ENCODE measurements at regions not wholly inside any gene's neighbourhood (a gene's known extent, or its start where the extent isn't known, plus 50 kb on each side); places are given as distances from the start of the nearest gene placed in this dataset.
"Not testable (repeated sequence)": the region's sequence is repeated elsewhere in the genome, so short reads cannot be mapped to it uniquely, and the experiment has no call there.

DNA sequence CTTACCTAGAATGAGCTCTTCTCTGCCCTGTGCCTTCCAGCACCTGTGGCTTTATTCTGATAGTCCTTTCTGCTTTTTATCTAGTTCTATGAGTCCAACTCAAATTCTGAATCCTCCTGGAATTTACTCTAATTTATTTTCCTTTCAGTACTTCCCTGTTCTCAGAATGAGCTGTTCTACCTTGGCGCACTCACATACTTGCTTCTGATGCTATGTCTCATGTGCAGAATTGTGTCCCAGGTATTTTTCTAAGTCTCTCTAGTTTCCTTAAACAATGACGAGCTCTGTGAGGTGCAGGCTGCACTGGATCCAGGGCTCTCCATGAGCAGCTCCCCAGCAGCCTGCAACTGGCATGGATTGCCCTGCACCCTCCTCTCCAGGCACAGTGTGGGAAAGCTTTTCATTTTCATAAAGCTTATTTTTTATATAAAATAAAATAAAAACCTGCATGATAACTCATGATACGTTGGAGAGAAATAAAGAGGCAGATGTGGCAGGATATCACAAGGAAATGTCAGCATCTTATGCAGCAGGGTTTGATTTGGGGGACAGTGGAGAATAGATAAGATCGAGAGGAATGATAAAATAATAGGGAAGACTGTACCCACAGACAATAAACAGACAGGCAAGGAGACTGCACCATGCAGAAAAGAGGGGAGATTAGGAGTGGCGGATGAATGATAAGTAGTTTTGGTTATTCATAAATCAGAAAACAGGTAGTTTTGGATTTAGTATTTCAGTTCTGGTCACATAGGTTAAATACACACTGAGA, 258.2 kb upstream of the POM121L12 start:
- no peak for DNase-seq

DNA sequence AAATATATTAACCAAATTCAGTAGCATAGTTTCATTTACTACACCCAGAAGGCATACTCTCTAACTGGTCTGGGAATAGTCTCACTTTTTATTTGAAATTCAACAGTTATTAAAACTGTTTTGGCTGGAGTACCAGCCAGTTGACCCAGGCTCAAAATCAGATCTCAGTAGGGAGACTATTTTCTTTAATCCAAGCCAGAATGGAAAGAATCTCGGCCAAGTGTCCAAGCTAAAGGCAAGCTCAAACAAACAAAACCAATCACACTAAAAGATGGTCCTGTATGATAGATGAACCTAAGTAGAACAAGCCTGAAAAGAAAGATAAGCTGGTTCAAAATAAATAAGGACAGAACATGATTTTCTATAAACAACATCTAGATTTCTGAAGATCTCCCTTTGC, 259.6 kb upstream of the POM121L12 start:
- no peak for DNase-seq

DNA sequence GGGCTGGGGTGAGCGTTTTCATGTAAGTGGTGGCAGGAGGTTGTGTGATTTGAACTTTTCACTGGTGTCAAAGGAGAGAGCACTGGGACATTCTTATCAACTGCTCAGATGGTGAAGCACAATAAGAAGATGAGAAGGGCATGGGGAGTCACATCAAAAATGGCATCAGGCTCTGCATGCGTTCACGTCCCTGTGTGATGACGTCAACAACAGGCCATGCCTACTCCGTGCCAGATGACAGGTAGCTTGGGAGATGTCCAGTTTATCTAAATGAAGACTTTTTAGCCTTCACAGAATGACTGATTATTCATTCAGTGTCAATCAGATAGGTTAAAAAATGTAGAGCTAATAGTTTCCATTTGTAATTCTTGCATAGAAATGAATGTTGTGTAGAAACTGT, 264.3 kb upstream of the POM121L12 start:
- DNase-seq, result no peak

DNA sequence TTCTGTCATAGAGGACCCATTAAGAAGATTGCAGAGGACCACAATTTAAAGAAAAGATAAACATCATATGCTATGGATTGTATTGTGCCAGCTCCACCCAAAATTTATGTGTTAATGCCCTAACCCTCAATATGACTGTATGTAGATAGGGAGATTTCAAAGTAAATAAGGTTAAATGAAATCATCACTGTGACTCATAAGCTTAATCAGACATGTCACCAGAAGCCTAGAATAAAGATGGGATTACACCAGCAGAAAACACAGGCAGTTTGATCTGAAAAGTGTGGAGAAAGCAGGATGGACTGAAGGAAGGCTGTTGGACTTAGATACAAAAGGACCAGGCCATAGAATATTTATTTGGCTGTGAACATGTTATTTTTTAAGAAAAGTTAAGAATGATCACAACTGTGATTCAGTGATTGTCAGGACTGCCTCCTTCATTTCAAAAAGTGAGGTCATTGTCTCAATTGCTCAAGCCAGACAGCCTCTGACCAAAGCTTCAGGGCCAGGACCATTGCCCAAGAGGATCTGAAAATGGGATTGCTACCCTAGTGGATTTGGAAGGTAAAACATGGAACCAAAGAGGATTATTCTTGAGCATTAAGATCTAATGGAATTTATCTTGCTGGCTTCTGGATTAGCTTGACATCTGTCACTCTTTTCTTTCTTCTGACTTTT, 270.8 kb upstream of the POM121L12 start:
- no peak for DNase-seq

DNA sequence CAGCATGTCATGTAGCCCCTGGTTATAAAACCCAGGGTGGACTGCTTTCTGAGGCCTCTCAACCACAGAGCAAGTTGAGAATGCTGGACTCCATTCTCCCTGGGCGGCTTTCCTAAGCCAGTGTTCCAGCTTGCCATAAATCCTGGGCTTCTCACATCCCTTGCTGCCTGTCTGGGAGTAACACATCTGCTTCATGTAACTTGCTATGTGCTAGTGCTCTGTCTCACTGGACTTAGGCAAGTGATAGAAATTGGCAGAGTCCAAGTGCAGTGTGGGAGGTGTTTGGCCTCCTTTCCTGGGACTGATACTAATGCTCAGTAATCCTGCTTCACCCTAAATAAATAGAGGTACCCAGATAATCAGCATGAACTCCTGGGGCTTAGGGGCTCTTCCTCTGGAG, 277.1 kb upstream of the POM121L12 start:
- no peak for DNase-seq

DNA sequence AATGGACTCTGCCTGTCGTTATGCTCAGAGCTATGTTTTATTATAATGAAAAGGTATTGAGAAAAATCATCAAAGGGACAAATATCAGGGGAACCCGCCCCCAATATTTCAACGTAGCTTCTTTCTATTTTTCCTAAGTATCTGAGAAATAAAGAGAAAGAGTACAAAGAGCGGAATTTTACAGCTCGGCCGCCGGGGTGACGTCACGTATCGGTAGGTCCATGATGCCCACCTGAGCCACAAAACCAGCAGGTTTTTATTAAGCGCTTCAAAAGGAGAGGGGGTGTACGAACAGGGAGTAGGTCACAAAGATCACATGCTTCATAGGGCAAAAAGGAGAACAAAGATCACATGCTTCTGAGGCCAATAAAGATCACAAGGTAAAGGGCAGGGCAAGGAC, 281.6 kb upstream of the POM121L12 start:
- DNase-seq, result no peak

DNA sequence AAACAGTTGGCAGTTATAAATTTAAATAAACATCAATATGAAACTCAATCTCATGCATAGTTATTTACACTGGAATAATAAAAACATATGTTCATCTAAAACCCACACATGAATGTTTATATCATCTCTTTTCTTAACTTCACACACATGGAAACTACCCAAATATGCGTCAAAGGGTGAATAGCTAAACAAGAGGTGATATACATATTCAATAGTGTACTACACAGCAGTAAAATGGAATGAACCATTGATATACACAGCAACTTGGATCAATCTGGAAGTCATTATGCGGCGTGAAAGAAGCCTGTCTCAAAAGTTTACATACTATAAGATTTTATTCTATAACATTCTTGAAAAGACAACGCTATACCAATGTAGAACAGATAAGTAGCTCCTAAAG, 282.5 kb upstream of the POM121L12 start:
- DNase-seq, result no peak

DNA sequence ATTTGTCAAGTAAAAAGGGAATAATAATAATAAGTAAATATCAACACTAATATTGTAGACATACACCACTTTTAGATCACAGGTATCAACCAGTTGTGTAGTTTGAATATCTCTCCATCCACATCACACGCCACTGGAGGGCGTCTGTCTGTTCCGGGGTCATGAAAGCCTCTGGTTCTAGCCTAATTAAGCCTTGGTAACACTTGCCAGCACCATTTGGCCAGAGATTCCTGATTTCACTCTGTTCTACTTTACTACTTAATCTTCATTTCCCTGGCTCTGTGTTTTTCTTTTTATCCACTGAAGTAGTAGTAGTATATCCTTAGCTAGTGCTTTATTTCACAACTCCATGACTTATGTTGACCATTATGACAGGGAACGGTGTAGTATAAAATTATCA, 285.6 kb upstream of the POM121L12 start:
- DNase-seq, result no peak

DNA sequence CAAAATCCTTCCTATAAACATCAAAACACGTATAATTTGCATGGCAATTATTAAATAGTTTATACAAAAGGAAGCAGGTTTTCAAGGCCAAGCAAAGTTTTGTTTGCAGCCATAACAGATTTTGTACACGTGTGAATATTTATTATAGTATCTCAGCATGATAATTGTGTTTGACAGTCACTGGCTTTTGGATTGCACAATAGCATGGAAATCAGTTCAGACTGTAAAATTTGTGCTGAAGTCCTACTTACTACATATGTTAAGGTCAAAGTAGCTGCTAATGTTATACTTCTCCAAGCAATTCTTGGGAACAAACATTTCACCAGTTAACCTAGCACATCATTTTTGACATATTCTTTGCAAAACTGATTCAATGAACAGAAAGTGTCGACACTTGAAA, 287.6 kb upstream of the POM121L12 start:
- DNase-seq, result no peak

DNA sequence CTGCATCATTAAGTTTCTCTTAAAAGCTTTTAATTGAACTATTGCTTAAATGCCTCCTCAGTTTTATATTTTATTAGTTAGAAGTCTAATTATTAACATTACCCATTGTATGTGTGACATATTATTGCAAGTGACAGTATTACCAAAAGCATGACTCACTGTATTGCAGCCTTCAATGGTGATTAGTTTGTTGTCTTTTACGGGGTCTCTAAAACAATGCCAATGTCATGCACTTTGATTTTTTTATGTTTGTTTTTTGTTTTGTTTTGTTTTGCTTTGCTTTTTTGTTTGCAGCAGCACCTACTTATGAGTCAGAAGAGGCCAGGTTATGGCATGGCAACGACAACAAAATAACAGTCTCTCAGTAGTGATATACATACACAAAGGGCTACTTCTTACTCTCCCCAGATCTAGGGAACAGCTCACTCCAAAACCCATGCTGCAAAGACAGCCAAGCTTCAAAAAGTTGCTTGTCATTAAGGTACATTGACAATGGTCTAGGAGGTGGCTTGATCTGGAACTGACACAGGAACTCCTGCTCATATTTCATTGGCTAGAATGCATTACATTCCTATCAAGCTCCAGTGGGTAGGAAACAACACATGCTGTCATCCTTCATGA, 293.7 kb upstream of the POM121L12 start:
- DNase-seq, result no peak

DNA sequence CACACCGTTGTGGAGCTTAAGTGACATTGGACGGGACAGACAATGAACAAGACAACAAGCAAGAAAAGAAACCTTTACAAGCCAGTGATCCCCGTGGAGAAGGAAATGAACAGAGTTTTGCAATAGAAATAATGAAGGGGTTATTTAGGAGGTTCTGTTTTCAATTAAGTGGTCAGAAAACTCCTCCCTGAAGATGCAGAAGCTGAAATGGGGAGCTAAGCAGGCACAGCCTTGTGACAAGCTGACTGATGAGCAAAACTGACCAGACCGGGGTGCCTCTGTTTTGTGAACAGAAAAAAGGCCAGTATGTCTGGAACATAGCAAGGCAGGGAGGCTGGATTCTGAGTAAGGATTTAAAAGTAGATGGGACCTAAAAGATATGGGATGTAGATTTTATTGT, 299.8 kb upstream of the POM121L12 start:
- DNase-seq, result no peak

DNA sequence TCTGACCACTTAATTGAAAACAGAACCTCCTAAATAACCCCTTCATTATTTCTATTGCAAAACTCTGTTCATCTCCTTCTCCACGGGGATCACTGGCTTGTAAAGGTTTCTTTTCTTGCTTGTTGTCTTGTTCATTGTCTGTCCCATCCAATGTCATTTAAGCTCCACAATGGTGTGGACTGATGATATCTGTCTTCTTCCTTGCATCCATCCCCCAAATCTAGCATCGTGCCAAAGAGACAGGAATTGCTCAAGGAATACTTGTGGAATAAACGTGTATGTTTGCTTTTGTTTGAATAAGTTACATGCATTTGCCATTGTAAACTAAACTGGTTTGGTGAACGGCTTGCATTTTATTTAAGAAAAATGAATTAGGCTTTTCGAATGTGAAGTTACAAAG, 306.8 kb upstream of the POM121L12 start:
- not testable (repeated sequence) for DNase-seq

DNA sequence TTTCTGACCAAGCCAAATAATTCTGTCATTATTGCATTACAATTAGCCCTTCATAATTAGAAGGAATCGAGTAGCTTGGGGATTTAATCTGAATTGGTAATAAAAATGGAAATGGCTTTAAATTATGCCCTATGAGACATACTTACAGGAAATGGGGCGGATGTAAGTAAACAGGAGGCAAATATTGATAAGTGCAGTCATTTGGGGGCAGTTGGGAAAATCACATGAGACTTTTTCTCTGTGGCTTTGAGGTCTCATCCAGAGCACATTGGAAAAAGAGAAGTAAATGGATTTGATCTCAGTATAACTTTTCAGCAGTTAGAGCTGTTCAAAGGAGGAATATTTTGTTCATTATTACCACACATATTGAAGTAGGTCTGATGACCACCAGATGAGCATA, 307.8 kb upstream of the POM121L12 start:
- DNase-seq, result no peak

DNA sequence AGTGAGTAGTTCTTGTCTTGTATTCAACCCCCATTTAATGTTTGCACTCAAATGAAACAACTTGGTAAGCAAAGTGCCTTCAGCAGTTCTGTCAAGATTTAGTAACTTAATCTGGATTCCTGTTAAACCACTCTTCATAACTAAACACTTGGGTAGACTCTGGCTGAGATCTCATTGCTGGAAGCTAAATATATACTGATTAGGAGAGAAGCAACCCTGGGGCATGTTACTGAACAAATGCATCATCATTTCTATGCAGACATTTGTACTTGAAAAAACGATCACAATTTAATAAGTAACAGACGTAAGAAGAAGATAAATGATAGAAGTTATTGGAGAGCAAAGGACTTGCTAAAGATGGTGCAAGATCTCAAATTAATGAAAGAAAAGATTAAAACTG, 308.4 kb upstream of the POM121L12 start:
- DNase-seq, result no peak

DNA sequence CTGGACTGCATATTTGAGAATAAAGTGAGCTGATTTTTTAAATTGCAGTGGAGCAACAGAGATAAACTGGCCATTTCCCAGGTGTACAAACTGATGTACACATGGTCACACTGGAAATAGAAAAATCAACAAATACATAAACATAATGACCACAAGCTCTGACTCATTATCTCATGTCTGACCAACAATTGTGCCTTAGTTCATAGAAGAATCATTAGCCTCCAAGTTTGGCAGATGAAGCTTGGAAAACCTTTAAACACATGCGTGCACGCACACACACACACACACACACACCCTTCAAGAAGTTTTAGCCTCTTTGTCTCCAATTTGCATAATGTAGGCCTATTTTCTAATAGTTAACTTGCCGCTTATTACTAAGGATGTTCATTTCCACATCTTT, 308.9 kb upstream of the POM121L12 start:
- no peak for DNase-seq

DNA sequence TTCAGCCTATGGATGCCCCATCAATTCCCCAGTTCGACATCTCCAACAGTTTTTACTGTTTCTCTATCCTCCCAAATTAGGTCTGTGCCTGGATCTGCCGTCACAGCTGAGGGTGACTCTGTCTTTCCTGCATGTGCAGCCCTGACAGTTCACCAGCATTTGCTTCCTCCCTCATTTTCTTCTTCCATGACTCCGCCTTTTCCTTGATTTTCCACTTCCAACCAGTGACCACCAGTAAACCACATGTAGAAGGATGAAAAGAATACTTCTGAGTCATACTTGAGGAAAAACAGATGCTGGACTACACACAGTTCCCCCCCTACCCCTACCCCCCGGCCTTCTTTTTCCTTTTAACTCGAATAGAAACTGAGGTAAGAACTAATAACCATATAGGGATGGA, 311.8 kb upstream of the POM121L12 start:
- no peak for DNase-seq

DNA sequence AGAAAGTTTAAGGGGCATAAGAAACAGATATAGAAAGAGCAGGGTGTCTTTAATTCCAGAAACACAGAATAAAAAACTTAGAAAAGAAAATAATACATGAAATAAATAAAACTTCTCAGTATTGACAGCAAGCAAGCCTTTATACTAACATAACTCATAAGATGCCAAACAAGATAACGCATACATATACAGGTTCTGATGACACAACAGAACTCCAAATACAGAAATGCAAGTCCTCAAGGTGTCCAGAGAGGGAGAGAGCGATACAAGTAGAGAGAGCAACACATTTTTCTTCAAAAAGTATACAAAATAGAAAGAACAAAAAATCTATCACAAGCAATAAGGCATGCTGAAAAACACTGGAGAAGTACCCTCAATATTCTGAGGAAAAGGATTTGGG, 314.6 kb upstream of the POM121L12 start:
- no peak for DNase-seq

DNA sequence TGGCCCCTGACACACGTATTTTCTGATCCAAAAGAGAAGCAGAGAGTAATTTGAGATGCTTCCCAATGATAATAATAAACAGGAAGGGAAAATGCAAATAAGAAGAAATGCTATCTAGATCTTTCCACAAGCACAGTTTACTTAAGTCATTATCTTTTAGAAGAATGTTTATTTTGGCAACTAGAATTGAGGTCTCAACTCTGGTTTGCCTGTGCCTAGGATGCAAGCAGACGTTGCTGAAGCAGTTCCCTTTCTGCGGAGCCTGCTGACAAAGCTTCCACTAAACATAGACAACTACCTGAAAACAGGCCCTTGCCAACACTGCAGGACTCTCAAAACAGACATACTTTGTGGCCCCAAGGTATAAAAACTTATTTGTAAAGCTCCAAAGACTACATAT, 315.8 kb upstream of the POM121L12 start:
- DNase-seq, result no peak

DNA sequence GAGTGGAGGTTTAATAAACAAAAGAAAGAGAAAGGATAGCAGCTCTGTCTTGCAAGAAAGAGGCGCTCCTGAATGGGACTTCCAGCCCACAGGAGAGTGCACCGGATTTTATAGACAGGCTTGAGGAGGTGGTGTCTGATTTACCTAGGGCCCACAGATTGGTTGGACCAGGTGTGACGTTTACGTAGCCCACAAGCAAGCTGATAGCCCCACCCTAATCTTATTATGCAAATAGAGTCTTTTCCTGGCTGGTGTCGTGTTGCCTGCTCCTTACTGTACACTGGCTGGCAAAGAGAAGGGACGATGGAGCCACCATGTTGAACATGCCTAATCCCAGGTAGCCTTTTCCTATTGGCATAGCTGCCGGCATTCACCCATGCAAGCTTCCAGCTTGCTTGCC, 319.7 kb upstream of the POM121L12 start:
- no peak for DNase-seq

DNA sequence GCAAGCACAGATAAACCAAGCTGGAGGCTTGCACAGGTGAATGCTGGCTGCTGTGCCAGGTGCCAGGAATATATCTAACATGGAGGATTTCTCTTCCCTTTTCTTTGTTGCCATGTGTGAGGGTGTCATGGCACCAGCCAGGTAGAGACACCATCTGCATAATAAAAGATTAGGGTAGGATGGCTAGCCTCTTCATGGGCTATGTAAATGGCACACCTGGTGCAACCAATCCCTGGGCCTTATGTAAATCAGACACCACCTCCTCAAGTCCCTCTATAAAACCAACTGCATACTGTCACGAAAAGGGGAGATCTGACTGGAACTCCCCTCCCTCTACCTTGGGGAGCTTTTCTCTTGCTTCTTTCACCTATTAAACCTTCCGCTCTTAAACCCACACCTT, 322.5 kb upstream of the POM121L12 start:
- DNase-seq, result no peak

DNA sequence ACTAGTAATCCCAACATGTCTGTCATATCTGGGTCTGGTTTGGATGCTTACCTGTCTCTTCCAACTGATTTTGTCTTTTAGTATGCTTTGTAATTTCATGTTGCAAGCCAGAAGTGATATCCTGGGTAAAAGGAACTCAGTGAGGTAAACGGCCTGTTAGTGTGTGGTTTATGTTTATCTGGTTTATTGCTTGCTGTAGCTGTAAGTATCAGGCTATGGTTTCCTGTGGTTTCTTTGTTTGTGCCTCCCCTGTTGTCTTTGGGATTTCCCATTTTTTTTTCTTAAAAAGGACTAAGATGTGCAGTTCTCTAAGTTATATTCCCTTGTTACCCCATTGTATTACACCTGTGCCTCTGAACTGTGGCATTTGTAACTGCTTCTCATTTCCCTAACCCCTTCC, 323.5 kb upstream of the POM121L12 start:
- no peak for DNase-seq

DNA sequence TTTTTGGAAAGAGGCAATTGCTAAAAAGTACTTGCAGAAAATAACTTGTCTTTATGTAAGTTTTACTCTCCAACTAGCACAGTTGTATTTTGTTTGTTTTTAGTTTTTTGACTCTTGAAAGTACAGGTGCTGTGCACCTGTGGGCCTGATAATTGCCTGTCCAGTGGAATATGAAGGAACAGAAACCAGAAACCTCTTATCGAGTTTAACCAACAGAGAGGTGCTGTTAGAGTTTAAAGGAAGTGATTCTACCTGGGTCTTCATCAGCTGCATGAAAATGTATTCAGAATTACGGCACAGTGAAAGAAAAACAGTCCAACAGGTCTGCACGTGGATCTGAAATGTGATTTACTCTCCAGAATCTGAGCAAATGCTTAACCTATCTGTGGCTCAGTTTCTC, 326.6 kb upstream of the POM121L12 start:
- DNase-seq, result no peak

DNA sequence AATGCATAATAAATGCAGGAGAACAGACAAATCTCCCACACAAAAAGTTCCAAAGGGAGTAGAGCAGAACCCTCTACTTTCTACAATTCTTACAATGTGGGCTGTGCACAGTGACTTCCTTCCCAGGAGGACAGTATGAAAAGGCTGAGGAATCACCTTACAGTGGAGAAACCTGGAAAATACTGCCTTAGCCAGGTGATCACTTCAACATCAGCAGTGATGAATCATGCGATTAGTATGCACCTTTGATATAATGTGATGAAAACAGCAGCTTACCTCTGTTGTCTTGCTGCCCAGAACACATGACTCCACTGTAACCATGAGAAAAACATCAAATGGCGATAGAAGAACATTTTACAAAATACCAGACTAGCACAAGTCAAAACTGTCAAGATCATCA, 329.7 kb upstream of the POM121L12 start:
- no peak for DNase-seq

DNA sequence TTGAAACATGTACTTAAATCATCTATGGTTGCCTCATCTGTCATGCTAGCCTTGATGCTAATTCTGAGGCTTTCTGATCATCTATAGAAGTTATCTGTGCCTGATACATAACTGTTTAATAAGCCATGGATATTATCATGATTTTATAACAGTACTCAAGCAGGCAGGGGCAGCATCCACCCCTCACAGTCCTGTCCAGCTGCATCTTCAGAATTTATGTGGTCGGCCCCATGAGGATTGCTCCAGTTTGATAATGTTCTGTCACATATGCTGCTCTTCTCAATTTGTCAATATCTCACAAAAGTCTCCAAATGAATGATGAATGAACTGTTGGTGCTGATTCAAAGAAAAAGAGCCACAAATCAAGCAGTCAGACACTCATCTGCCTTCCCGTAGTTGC, 335.1 kb upstream of the POM121L12 start:
- DNase-seq, result no peak
